ENCODE measurements at regions not wholly inside any gene's neighbourhood (a gene's known extent, or its start where the extent isn't known, plus 50 kb on each side); places are given as distances from the start of the nearest gene placed in this dataset.

GRCh38 chr13:57443494-57443893 lies 188.1 kb upstream of the PCDH17 start (continued):
- TF ChIP-seq CEBPB (IDR thresholded peaks at IDR 0.05; ENCODE audit: low read depth, low read length) (no peak), SAP30 (IDR thresholded peaks at IDR 0.05; ENCODE audit: insufficient read depth, insufficient replicate concordance, low read length) (no peak), KDM4A (IDR thresholded peaks at IDR 0.05; ENCODE audit: low read depth, low read length, severe bottlenecking) (no peak), SUZ12 (IDR thresholded peaks at IDR 0.05; ENCODE audit: low read length) (no peak), TEAD4 (IDR thresholded peaks at IDR 0.05; ENCODE audit: low read depth, low read length) (no peak)

Data from H1 (cell line).